Psoas muscle (tissue), 7 donors: ENCODE measurements at regions not wholly inside any gene's neighbourhood (a gene's known extent, or its start where the extent isn't known, plus 50 kb on each side); places are given as distances from the start of the nearest gene placed in this dataset.

Experiments used
- ATAC-seq, 4 donors: fragments of 200-7000 bp; cut with Tn5 transposase; one replicate each; pipeline ENCODE4 v1.9.1; 2020; ENCODE audit warnings: moderate library complexity in 3 of 4, mild to moderate bottlenecking in 2 of 4
- DNase-seq, 2 donors: peaks; one replicate each; pipeline ENCODE4 v3.0.0-alpha.2; 2020
- H3K27ac ChIP-seq: fragments of 200-600 bp; one replicate; pipeline ENCODE4 v1.8.0; 2022
- H3K27me3 ChIP-seq, 3 donors: fragments of 200-600 bp in 1 of 3; one replicate each; pipeline versions ENCODE4 v1.6.1 to v1.8.0; 2013 to 2022; ENCODE audit warnings: low read length in 2 of 3, mild to moderate bottlenecking in 2 of 3, moderate library complexity in 1 of 3; ENCODE audit not compliant: insufficient read depth in 3 of 3
- H3K36me3 ChIP-seq, 2 donors: fragments of 200-600 bp in 1 of 2; one replicate each; pipeline versions ENCODE4 v1.6.1 to v1.8.0; 2013 to 2022; ENCODE audit warnings: low read depth in 1 of 2, mild to moderate bottlenecking in 1 of 2, moderate library complexity in 1 of 2; ENCODE audit not compliant: insufficient read depth in 1 of 2
- H3K4me1 ChIP-seq: fragments of 200-600 bp; one replicate; pipeline ENCODE4 v1.8.0; 2022
- H3K4me3 ChIP-seq: fragments of 200-600 bp; one replicate; pipeline ENCODE4 v1.8.0; 2022; ENCODE audit warnings: mild to moderate bottlenecking
- H3K9me3 ChIP-seq: fragments of 200-600 bp; one replicate; pipeline ENCODE4 v1.8.0; 2022
- WGBS, 3 donors: extraction: QIAGEN DNeasy Blood & Tissue Kit; methylation state at CpG; one replicate each; pipeline versions ENCODE4 v1.1.6 to v1.1.7; 2013; 5-methylcytosine and 5-hydroxymethylcytosine counted together
- intact Hi-C, 2 donors: fragments of 100-400 bp; cut with DNase I; formaldehyde crosslinking; loops; one replicate each; pipeline versions ENCODE4 v1.11.0 to v1.14.2; 2022
- TF ChIP-seq, protein P1 (sequence below): fragments of 200-600 bp; IDR thresholded peaks from one replicate; pipeline ENCODE4 v1.8.0; 2022; ENCODE audit warnings: antibody characterized with exemption
- donor health status: healthy with polysubstance abuse.
- donor health status: DM: no; HTN: no; CAD: no; lungs with moderate emphysema.
- donor health status: Bipolar disorder and iron deficiency.
- donor health status: healthy.
- donor health status: DM: yes; HTN: yes; CAD: no.
- donor health status: DM: no; HTN: no; CAD: no.
- donor health status: DM: yes; HTN: yes; CAD: no.

DNA sequence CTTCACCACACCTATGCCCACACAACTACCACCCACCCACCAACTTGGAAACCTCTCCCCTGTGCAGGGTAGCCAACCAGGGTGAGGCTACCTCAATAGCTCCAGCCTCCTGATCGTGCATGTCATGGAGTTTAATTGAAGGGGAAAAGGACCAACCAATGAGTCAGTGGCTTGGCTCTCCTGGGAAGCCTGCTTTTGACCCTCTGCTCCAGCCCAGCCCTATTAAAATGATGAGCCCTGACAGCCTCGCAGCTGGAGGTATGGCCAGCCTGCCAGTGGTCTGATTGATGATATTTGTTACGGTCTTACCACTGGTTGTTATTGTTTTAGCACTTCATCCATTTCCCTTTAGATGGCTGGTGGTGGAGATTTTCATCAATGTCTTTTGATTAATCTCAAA is 280.4 kb downstream of the SH3GL2 start:
- no peaks in the 10 kb centered on the region for H3K36me3 ChIP-seq
- DNase-seq (no peak), ATAC-seq (no peak)
- H3K9me3 ChIP-seq = no peaks in the 10 kb centered on the region
- H3K27ac ChIP-seq = no peak overlapping the region
- H3K27me3 ChIP-seq = no peaks in the 10 kb centered on the region
- intact Hi-C loops = no loop called here
- WGBS, 3 donors = 32 to 38% (median 35%) methylated on average over 3 of the region's 3 CpGs
- no peaks in the 10 kb centered on the region for H3K4me1 ChIP-seq
- H3K4me3 ChIP-seq = no peak overlapping the region
- TF ChIP-seq, protein P1, sequence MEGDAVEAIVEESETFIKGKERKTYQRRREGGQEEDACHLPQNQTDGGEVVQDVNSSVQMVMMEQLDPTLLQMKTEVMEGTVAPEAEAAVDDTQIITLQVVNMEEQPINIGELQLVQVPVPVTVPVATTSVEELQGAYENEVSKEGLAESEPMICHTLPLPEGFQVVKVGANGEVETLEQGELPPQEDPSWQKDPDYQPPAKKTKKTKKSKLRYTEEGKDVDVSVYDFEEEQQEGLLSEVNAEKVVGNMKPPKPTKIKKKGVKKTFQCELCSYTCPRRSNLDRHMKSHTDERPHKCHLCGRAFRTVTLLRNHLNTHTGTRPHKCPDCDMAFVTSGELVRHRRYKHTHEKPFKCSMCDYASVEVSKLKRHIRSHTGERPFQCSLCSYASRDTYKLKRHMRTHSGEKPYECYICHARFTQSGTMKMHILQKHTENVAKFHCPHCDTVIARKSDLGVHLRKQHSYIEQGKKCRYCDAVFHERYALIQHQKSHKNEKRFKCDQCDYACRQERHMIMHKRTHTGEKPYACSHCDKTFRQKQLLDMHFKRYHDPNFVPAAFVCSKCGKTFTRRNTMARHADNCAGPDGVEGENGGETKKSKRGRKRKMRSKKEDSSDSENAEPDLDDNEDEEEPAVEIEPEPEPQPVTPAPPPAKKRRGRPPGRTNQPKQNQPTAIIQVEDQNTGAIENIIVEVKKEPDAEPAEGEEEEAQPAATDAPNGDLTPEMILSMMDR = no peak

- intact Hi-C loops = no loop called here
Observed at GRCh38 chr9:17859987-17860386, 281.1 kb downstream of the SH3GL2 start.

DNA sequence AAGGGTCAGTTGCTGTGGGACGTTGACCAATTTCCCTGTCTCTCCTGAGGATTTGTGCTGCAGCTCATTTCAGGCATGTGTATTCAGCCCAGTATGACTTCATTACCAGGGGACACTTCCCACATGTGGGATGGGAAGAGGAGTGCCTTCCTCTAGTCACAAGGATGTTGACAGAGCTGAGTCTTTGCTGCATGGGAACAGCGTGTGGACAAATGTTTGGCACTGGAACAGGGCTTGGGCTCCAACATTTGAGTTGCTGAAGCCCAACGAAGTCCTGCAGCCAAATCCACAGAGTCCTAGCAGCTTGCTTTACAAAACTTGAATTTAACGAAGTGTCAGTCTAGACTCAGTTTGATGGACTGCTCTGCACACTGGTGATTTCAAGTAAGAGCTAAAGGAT is 283.2 kb downstream of the SH3GL2 start:
- H3K27me3 ChIP-seq = no peaks in the 10 kb centered on the region
- no peaks in the 10 kb centered on the region for H3K9me3 ChIP-seq
- H3K36me3 ChIP-seq = no peaks in the 10 kb centered on the region
- peak; percentile 17 to 58 for DNase-seq
- WGBS, 3 donors = 17 to 29% (median 27%) methylated on average over 4 of the region's 4 CpGs
- H3K4me1 ChIP-seq = no peaks in the 10 kb centered on the region
- H3K4me3 ChIP-seq = no peak overlapping the region
- ATAC-seq = peak in 2 of 4 donors; percentile 34 to 50
- H3K27ac ChIP-seq = no peak overlapping the region
- TF ChIP-seq, protein P1 = no peak
- intact Hi-C loops = no loop called here

More at GRCh38 chr9:17859987-17860386, 281.1 kb downstream of the SH3GL2 start:
- no peak overlapping the region for H3K27ac ChIP-seq
- H3K36me3 ChIP-seq = no peaks in the 10 kb centered on the region
- H3K4me3 ChIP-seq = no peak overlapping the region
- ATAC-seq (no peak), DNase-seq (no peak)
- WGBS, 3 donors = 76 to 90% (median 88%) methylated on average over 4 of the region's 4 CpGs
- H3K9me3 ChIP-seq = no peaks in the 10 kb centered on the region
- H3K27me3 ChIP-seq = no peaks in the 10 kb centered on the region
- TF ChIP-seq, protein P1 = no peak
- H3K4me1 ChIP-seq = no peaks in the 10 kb centered on the region

DNA sequence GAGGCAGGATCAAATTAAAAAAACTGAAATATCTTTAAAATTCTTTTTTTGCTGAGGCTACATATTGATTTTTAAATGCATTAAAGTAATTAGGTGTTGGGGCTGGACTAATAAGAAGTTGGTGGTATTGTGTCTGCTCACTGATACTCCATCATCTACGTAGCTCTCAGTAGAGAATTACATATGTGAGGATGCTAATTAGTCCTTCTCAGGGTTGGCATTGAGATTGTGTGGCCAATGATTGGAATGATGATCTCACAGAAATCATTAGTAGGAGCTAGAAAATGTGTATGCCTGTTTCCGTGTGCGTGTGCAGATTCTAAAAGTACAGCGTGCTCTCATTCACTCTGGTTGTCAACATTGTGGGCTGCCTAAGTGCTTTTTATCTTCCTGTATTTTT is 283.8 kb downstream of the SH3GL2 start:
- DNase-seq = no peak
- no peak for ATAC-seq
- Histone ChIP-seq H3K36me3 (no peaks in the 10 kb centered on the region), H3K4me3 (no peak overlapping the region), H3K9me3 (no peaks in the 10 kb centered on the region), H3K27ac (no peak overlapping the region), H3K4me1 (no peaks in the 10 kb centered on the region), H3K27me3 (no peaks in the 10 kb centered on the region)
- intact Hi-C loops = no loop called here
- WGBS, 3 donors = 84 to 93% (median 93%) methylated on average over 4 of the region's 4 CpGs
- TF ChIP-seq, protein P1 = no peak

DNA sequence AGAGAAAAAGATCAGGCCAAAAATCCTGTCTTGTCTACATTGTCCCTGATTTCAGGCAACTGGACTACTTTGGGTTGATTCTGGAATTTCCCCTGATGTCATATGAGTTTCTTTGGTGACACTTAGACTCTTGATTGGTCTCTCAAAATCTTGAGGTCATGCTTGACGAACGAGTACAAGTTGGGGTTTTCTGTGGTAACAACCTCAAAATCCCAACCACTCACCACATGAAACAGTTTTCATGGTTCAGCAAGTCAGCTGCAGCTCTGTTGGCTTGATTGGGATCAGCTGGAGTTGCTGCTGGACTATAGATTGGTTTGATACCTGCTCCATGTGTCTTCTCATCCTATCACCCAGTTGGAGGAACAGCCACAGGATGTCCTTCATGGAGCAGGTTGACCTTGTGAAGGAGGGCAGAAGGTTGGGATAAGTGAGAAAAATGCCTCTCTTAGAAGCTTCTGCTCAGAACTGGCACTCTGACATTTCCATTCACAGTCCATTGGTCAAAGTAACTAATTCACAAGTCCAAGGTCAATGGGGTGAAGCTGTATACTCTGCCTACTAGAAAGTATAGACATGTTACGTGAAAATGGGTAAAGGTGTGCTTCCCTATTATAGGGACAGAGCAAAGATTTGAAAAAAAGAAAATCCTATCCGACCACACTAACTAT is 284.5 kb downstream of the SH3GL2 start:
- Histone ChIP-seq H3K36me3 (no peaks in the 10 kb centered on the region), H3K9me3 (no peaks in the 10 kb centered on the region), H3K4me1 (no peaks in the 10 kb centered on the region), H3K27me3 (no peaks in the 10 kb centered on the region), H3K27ac (no peak overlapping the region), H3K4me3 (no peak overlapping the region)
- DNase-seq (no peak), ATAC-seq (no peak)
- intact Hi-C loops = no loop called here
- TF ChIP-seq, protein P1 = no peak
- WGBS, 3 donors = 72 to 86% (median 80%) methylated on average over 4 of the region's 4 CpGs
